GM21447 (cell line): ENCODE measurements at regions not wholly inside any gene's neighbourhood (a gene's known extent, or its start where the extent isn't known, plus 50 kb on each side); places are given as distances from the start of the nearest gene placed in this dataset.
"Not testable (repeated sequence)": the region's sequence is repeated elsewhere in the genome, so short reads cannot be mapped to it uniquely, and the experiment has no call there.

Experiments
- ATAC-seq: cut with Tn5 transposase; IDR thresholded peaks from one replicate; pipeline ENCODE4 v1.9.1; 2021; ENCODE audit not compliant: unreplicated experiment

DNA sequence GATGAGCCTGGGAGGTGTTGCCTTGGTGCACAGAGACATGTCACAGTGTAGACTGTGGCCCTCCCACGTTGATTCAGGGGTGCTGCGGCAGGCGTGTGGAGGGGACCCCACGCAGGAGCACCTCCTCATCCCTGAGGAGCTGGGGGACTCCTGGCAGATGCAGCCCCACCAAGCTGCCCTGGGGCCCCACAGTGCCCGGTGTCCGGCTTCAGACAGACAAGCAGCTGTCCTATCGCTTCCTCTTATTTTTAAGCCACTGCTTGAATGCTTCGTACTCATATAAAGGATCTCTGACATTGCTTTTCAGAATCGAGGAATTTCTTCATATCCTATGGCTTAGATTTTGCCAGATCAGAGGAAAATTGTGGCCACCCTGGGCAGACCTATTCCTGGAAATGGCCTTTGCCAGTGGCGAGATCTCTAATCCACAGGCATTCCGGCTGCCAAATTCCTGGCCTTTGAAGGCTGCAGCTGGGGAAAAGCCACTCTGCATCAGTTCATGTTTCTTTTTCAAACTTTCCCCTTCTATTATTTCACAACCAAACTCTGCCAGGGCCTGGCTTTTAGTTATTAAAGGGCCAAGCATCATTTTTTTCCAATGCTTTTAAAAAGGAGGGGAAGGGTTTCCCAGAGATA lies 337.0 kb downstream of the THBS2 start:
- no peak for ATAC-seq

- ATAC-seq = no peak
Observed at GRCh38 chr6:168915855-168916254, 337.8 kb downstream of the THBS2 start.

DNA sequence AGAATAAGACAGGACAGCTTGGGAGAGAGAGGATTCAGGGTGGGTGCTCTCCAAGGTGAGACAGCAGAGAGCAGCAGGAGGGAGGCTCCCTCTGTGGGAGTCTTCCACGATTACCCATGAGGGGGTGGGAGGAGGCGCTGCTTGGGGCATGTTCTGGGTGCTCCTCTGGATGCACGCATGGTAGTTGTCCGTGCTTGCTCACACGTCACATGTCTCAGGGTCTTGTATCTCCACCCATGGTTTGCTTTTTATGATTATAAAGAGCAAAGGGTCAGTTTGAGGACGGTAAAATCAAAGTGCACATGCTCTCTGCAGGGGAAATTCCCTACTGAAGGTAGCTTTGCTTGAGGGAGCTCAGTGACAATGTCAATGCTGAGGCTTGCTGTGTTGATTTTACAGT lies 338.4 kb downstream of the THBS2 start:
- ATAC-seq = no peak

GRCh38 chr6:168913866-168914469 lies 339.7 kb downstream of the THBS2 start:
- no peak for ATAC-seq

DNA sequence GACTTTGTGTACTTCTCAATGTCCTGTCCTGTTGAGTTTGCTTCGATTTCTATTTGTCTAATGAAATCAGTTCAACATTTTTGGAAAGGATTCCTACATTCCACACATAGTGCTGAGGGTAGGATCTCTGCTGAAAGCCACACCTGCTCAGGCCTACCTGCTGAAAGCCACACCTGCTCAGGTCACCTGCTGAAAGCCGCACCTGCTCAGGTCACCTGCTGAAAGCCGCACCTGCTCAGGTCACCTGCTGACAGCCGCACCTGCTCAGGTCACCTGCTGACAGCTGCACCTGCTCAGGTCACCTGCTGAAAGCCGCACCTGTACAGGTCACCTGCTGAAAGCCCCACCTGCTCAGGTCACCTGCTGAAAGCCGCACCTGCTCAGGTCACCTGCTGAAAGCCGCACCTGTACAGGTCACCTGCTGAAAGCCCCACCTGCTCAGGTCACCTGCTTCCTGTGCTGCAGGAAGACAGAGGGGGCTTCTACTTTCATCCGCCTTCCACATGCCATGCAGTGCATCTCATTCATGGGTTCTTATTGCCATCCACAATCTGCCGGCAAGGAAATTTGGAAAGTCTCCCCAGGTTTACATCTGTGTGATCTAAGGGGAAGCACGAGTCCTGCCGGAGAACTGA lies 340.3 kb downstream of the THBS2 start:
- ATAC-seq = not testable (repeated sequence)

- no peak for ATAC-seq
Observed at GRCh38 chr6:168909288-168909687, 344.4 kb downstream of the THBS2 start.

- ATAC-seq = no peak
Observed at GRCh38 chr6:168908887-168909286, 344.8 kb downstream of the THBS2 start.

DNA sequence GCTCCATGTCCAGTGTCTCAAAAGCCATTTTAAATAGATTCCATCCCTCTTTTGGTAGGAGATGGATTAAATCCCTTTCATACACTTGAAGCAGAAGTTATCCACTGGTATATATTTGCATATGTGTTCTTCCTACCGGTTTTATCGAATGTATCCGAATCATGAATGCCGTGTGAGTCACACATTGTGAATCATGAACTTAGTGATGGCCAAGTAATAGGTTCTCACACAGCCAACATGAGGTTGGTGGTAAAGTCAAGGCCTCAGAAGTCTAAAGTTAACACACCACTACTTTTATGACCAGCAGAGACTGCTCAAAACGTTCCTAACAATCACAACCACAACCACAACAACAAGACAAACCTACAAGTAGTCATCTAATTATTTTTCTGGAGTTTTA lies 345.5 kb downstream of the THBS2 start:
- ATAC-seq = no peak

- no peak for ATAC-seq
Observed at GRCh38 chr6:168906391-168906790, 347.3 kb downstream of the THBS2 start.

DNA sequence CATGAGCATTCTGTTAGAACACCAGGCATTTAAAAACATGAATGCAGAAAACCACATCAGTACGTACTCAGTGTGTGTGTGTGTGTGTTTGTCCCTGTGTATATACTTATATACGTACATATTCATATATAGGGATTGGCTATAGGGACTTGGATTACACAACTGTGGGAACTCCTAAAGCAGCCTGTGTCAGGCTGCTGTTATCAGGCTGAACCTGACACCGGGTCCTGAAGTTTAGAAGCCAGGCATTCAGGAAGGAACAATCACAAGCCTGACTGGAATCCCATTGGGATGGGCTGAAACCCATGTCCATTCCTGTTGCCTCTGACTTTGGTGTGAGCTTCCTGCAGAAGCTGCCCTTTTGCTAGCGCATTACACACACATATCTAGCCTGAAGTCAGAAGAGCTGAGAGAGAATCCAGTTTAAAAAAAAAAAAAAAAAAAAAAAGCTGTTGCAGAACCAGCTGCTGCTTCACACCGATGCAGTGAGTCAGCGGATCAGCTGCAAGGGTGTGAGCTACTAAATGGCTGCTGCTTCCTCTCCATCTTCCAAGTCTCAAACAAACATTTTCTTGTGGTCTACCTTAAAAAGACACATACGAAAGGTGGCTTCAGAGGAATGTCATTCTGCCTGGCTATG lies 348.1 kb downstream of the THBS2 start:
- ATAC-seq = no peak

- ATAC-seq = no peak
Observed at GRCh38 chr6:168903613-168904345, 349.9 kb downstream of the THBS2 start.

DNA sequence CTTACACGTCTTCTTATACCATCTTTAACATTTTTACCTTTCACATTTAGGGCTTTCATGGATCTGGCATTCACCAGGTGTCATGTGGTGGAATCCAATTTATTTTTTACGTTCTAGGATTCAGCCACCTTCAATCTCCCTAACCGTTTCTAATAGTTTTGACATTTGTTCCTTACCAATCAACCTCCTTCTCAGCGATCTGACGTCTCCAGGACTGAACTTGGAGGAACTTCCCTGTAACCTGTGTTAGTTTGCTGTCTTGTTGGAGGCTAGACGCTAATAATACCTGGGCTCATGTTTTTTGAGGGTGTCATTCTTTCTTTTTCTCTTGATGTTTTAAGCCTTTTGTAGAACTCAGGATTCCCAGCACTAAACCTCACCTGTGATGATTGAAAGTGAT lies 351.6 kb downstream of the THBS2 start:
- ATAC-seq = no peak

DNA sequence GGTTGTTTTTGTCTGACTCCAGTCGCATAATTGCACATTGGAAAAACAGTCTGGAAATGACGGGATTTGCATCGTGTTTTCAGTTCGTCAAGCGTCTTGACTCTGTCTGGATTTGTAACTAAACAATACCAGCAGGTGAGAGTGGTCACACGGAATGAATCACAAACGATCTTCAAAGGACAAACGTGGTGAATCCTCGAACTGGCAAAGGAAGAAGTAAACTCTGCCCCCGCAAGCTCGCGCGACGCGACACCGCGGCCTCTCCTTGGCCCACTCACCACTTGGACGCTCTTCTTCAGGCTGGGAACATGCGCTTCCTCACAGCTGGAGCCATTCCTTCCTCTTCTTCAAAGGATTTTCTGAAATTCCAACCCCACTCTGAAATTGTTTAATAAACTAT lies 352.6 kb downstream of the THBS2 start:
- no peak for ATAC-seq

GRCh38 chr6:168896321-168896720 lies 357.3 kb downstream of the THBS2 start:
- ATAC-seq = no peak

GRCh38 chr6:168895102-168895812 lies 358.4 kb downstream of the THBS2 start:
- peak; percentile 97 for ATAC-seq

GRCh38 chr6:168892031-168892430 lies 361.6 kb downstream of the THBS2 start:
- ATAC-seq = no peak

- ATAC-seq = no peak
Observed at GRCh38 chr6:168890981-168891365, 362.7 kb downstream of the THBS2 start.

- ATAC-seq = no peak
Observed at GRCh38 chr6:168890306-168890980, 363.2 kb downstream of the THBS2 start.

DNA sequence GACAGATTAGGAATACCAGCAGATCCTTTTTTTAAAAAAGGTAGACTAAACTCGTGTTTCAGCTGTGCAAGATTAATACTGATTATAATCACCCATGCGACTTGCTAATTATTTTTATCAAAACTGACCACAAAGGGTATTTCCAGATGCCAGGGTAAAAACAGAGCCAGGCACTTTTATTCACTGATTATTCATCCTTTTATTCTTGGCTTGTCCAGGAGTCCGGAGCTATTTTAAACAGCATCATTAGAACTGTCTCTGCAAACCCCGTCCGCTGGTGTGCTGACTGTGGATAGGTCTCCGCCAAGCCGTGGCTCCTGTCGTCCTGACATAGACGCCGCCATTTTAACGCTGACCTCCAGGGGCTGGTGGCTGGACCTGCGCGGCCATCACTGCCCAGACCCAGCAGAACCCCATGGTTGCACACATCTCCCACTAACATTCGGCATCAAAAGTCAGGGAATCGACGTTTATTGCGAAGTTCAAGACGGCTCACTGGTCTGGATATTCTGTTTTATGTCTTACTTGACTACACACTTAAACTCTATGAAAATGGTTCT lies 364.8 kb downstream of the THBS2 start:
- no peak for ATAC-seq

DNA sequence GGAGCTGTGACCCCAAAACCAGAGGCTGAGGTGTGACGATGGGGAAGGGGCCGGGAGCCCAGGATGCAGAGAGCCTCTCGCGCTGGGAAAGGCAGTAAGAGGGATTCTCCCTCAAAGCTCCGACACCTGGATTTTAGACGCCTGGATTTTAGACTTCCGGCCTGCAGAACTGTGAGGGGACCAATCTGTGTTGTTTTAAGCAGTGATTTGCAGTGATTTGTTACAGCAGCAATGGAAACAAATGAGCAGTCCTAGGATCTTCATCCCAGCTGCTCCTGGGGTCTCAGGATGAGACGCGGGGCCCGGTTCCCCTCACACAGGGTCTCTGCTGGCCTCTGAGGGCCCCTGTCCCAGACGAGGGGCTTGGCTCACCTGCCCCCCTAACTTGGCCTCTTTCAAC lies 365.5 kb downstream of the THBS2 start:
- no peak for ATAC-seq
